ENCODE measurements at regions not wholly inside any gene's neighbourhood (a gene's known extent, or its start where the extent isn't known, plus 50 kb on each side); places are given as distances from the start of the nearest gene placed in this dataset.

DNA sequence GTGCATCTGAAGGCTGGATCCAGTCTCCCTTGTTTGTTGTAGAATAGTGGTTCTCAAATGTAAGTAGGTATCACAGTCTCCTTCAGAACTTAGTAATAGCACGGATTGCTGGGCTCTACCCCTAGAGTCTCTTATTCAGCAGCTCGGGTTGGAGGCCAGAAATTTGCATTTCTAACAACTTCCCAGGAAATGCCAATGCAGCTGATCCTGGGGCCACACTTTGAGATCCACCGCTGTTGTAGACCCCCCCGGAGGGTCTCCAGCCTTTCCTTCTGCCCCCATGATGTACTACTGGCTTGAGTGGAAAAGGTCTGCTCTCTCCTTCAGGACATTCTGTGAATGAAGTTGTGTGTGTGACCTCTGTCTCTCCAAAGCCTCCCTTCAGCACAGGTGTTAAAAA, 153.8 kb upstream of the CTNNB1 start:
- H3K4me1 ChIP-seq (ENCODE audit: insufficient read depth, low read length) = no peaks in the 10 kb centered on the region; the same call in 1 of the 2 replicates
- no peak overlapping the region for H3K9ac ChIP-seq (ENCODE audit: extremely low read depth, insufficient read length, low read length)
- H3K14ac ChIP-seq (ENCODE audit: insufficient read depth, low read length) = no peak overlapping the region
- H3K27me3 ChIP-seq (ENCODE audit: insufficient read depth, low read length) = no peaks in the 10 kb centered on the region
- H3K4me2 ChIP-seq (ENCODE audit: insufficient read depth, insufficient read length, low read length) = no peak overlapping the region
- peaks cover 16 to 18% of the 10 kb centered on the region in 2 experiments for H3K9me3 Mint-ChIP-seq
- H4K91ac ChIP-seq (ENCODE audit: insufficient read length, low read depth, low read length) = no peak overlapping the region
- H3K18ac ChIP-seq (ENCODE audit: insufficient read length, low read depth, low read length) = no peak overlapping the region
- no peak overlapping the region for H2BK5ac ChIP-seq (ENCODE audit: insufficient read length, low read length)
- no peaks in the 10 kb centered on the region for H4K20me1 ChIP-seq (ENCODE audit: control insufficient read depth, insufficient read depth, insufficient read length)
- H3K27ac ChIP-seq (ENCODE audit: insufficient read length, low read depth, low read length) = no peak overlapping the region
- H3K27ac Mint-ChIP-seq = no peak overlapping the region
- WGBS (ENCODE audit: extremely low coverage, insufficient read length, low lambda C conversion rate) = no CpG with 5 or more reads among the region's 4 CpGs
- H3K23me2 ChIP-seq (ENCODE audit: insufficient read length, low read depth, low read length, poor library complexity, severe bottlenecking) = no peaks in the 10 kb centered on the region
- DNase-seq = no peak
- no peak overlapping the region for H3K23ac ChIP-seq (ENCODE audit: insufficient read length, low read depth, low read length)
- H3K79me1 ChIP-seq (ENCODE audit: insufficient read depth, low read depth, low read length, poor library complexity, severe bottlenecking) = no peaks in the 10 kb centered on the region
- no peak overlapping the region for H2AFZ ChIP-seq (ENCODE audit: low read length)
- H3K27me3 Mint-ChIP-seq (ENCODE audit: low read depth) = no peaks in the 10 kb centered on the region; the same call in 1 of the 2 replicates
- H3T11ph ChIP-seq (ENCODE audit: low read length) = no peak overlapping the region
- no peak overlapping the region for H3K56ac ChIP-seq (ENCODE audit: insufficient read length, low read depth, low read length)
- H4K5ac ChIP-seq (ENCODE audit: insufficient read length, low read depth, low read length) = no peak overlapping the region
- no peaks in the 10 kb centered on the region for H3K9me3 ChIP-seq (ENCODE audit: control insufficient read depth, low read depth, low read length)
- peaks cover 13 to 18% of the 10 kb centered on the region in 2 experiments for H3K4me1 Mint-ChIP-seq
- TF ChIP-seq, protein P1, sequence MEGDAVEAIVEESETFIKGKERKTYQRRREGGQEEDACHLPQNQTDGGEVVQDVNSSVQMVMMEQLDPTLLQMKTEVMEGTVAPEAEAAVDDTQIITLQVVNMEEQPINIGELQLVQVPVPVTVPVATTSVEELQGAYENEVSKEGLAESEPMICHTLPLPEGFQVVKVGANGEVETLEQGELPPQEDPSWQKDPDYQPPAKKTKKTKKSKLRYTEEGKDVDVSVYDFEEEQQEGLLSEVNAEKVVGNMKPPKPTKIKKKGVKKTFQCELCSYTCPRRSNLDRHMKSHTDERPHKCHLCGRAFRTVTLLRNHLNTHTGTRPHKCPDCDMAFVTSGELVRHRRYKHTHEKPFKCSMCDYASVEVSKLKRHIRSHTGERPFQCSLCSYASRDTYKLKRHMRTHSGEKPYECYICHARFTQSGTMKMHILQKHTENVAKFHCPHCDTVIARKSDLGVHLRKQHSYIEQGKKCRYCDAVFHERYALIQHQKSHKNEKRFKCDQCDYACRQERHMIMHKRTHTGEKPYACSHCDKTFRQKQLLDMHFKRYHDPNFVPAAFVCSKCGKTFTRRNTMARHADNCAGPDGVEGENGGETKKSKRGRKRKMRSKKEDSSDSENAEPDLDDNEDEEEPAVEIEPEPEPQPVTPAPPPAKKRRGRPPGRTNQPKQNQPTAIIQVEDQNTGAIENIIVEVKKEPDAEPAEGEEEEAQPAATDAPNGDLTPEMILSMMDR (conservative IDR thresholded peaks at IDR 0.05) = no peak
- no peak overlapping the region for H2AK5ac ChIP-seq (ENCODE audit: insufficient read length, low read length)
- no peak overlapping the region for H2BK15ac ChIP-seq (ENCODE audit: low read depth, low read length)
- H3K79me2 ChIP-seq (ENCODE audit: insufficient read depth, low read length) = no peaks in the 10 kb centered on the region
- peaks cover 2 to 8% (median 2%) of the 10 kb centered on the region in 3 experiments; a peak in 3 of 7 replicates for H3K36me3 Mint-ChIP-seq (ENCODE audit: insufficient read depth in 1 of 3, low read depth in 3 of 3)
- no peak overlapping the region for H3K4me3 Mint-ChIP-seq
- no peak overlapping the region for H2BK12ac ChIP-seq (ENCODE audit: insufficient read length, low read depth, low read length)
- H3K4ac ChIP-seq (ENCODE audit: low read depth, low read length) = no peak overlapping the region
- no peak overlapping the region for H2BK120ac ChIP-seq (ENCODE audit: low read depth, low read length, poor library complexity, severe bottlenecking)
- H2BK20ac ChIP-seq (ENCODE audit: low read depth, low read length, poor library complexity, severe bottlenecking) = no peak overlapping the region
- H4K8ac ChIP-seq (replicated peaks; ENCODE audit: insufficient read length, low read depth, low read length) = no peak overlapping the region

Data from H9 (cell line).